ENCODE measurements at regions not wholly inside any gene's neighbourhood (a gene's known extent, or its start where the extent isn't known, plus 50 kb on each side); places are given as distances from the start of the nearest gene placed in this dataset.

DNA sequence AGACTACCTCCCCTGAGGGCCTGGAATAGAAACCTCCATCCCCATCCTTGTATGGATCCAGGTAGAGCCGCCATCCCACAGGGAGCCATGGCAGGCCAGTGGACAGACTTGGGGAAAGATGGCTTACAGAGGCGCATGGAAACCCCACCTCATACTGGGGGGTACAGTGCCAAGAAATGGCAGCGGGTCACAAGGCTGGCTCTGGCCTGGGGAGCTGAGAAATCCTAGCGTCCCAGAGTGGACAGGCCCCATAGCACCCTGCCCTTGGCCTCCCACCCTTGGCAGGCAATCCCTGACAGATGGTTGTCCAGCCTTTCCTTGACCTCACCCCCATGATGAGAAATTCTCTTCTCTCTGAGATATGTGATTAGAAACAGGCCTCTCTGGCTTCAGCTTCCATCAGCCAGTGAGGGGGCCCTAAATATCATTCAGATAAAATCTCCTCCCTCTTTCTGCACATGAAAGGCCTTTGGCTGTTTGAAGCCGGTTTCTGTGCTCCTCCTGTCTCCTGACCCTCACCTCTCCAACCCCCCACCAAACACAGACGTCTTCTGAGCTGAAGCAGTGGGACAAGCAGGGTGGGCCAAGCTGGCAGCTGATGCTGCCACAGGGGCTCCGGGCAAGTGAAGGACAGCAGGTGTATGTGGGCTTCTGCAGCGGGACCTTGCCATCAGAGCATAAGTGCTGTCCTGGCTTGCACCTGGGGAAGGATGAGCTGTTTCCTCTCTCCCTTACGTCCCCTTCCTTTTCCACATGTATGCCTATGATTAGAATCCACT is 204.4 kb upstream of the MAMLD1 start:
- 90 to 92% methylated on average over 2 to 9 of the region's 9 CpGs for WGBS, 2 donors
- intact Hi-C loops (cut with DNase I) = no loop called here
- ATAC-seq = no peak

DNA sequence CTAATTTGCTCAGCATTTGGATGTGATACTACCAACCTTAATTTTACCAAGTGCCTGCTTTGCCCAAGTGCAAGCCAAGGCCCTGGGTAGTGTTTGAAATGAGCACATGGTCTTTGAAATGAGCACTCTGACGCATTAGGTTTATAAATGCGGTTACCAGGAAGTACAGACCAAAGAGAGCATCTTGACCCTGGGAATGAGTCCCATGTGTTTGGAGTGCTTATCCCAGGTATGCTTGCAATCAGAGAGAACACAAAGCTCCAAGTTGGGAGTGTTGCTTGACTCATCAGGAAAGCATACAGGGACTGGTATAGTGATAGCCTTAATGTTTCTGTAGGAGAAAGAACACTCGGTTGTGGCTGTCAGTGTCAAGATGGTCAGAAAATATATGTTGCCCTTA is 203.6 kb upstream of the MAMLD1 start:
- H3K27ac ChIP-seq = no peak overlapping the region
- TF ChIP-seq, protein P1, sequence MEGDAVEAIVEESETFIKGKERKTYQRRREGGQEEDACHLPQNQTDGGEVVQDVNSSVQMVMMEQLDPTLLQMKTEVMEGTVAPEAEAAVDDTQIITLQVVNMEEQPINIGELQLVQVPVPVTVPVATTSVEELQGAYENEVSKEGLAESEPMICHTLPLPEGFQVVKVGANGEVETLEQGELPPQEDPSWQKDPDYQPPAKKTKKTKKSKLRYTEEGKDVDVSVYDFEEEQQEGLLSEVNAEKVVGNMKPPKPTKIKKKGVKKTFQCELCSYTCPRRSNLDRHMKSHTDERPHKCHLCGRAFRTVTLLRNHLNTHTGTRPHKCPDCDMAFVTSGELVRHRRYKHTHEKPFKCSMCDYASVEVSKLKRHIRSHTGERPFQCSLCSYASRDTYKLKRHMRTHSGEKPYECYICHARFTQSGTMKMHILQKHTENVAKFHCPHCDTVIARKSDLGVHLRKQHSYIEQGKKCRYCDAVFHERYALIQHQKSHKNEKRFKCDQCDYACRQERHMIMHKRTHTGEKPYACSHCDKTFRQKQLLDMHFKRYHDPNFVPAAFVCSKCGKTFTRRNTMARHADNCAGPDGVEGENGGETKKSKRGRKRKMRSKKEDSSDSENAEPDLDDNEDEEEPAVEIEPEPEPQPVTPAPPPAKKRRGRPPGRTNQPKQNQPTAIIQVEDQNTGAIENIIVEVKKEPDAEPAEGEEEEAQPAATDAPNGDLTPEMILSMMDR (IDR thresholded peaks at IDR 0.05) = no peak
- TF ChIP-seq POLR2A (IDR thresholded peaks at IDR 0.05) = no peak
- 69 to 82% methylated on average over 3 of the region's 3 CpGs for WGBS, 2 donors
- ATAC-seq (no peak), DNase-seq (no peak)
- H3K9me3 ChIP-seq = no peaks in the 10 kb centered on the region
- H3K4me1 ChIP-seq = no peaks in the 10 kb centered on the region
- no peaks in the 10 kb centered on the region for H3K36me3 ChIP-seq (replicated peaks in 1 of 2; ENCODE audit: insufficient read depth in 1 of 2, low read depth in 2 of 2)
- no peaks in the 10 kb centered on the region for H3K27me3 ChIP-seq
- no peak overlapping the region for H3K4me3 ChIP-seq
- intact Hi-C loops (cut with DNase I) = no loop called here

More for the DNA sequence above, 204.4 kb upstream of the MAMLD1 start:
- Histone ChIP-seq H3K9me3 (no peaks in the 10 kb centered on the region), H3K4me1 (no peaks in the 10 kb centered on the region), H3K27ac (no peak overlapping the region), H3K27me3 (no peaks in the 10 kb centered on the region), H3K36me3 (replicated peaks in 1 of 2; ENCODE audit: insufficient read depth in 1 of 2, low read depth in 2 of 2) (no peaks in the 10 kb centered on the region), H3K4me3 (no peak overlapping the region)
- DNase-seq = no peak
- TF ChIP-seq, protein P1 (IDR thresholded peaks at IDR 0.05) = no peak
- no peak for TF ChIP-seq POLR2A (IDR thresholded peaks at IDR 0.05)

DNA sequence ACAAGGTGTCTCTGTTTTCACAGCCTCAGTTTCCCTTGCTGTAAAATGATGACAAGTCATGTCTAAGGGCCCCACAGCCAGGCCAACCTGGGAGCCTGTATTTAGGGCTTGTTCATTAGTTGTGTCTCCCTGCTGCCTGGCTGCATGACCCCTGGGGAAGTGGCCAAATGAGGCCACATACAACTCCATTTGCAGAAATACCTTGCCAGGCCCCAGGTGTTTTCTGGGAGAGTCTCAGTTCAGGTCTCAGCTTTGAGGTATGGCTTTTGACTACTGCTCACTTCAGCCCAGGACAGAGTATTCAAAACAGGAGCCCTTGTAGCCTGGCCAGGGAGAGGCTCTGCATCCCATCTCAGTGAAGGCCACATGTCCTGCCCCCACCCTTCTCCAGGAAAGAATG is 202.5 kb upstream of the MAMLD1 start:
- TF ChIP-seq, protein P1 (IDR thresholded peaks at IDR 0.05) = no peak
- no peak for TF ChIP-seq POLR2A (IDR thresholded peaks at IDR 0.05)
- H3K9me3 ChIP-seq = no peaks in the 10 kb centered on the region
- DNase-seq = no peak
- intact Hi-C loops (cut with DNase I) = no loop called here
- H3K4me3 ChIP-seq = no peak overlapping the region
- no peak for ATAC-seq
- no peaks in the 10 kb centered on the region for H3K36me3 ChIP-seq (replicated peaks in 1 of 2; ENCODE audit: insufficient read depth in 1 of 2, low read depth in 2 of 2)
- no peak overlapping the region for H3K27ac ChIP-seq
- H3K4me1 ChIP-seq = no peaks in the 10 kb centered on the region
- H3K27me3 ChIP-seq = no peaks in the 10 kb centered on the region

DNA sequence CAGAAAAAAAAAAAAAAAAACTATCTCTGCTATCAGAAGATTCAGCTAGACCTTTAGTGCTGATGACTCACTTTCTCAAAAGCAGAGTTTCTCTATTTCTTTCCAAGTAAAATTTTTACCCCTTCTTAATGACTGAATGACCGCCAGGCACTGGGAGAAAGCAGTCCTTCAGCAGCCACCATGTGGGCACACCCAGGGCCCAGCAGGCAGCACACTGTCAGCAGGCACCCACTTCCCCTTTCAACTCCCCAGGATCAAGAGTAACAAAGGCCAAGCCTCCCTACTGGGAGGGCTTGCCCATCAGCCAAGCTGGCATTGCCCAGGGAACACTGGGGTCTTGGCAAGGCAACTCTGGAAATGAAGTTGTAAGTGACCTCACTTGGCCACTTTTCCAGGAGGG is 201.9 kb upstream of the MAMLD1 start:
- DNase-seq = no peak
- ATAC-seq = no peak
- no peak for TF ChIP-seq POLR2A (IDR thresholded peaks at IDR 0.05)

DNA sequence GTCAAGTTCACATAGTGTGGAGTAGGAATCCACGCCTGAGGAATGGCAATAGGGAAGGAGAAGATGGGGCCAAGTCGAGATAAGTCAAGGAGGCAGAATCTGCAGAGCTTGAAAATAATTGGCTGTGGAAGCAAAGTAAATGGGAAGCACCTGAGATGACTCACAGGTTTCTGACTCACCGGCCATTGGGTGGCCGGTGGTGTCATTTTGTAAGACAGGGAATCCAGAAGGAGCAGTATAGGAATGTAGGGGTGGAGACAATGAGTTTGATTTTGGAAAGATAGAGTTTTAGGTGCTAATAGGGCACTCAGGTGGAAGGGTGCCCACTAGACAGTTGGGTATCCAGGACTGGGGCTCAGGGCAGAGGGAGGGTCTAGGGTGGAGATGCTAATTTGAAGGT is 201.0 kb upstream of the MAMLD1 start:
- Histone ChIP-seq H3K4me3 (no peak overlapping the region), H3K36me3 (replicated peaks in 1 of 2; ENCODE audit: insufficient read depth in 1 of 2, low read depth in 2 of 2) (no peaks in the 10 kb centered on the region), H3K27me3 (no peaks in the 10 kb centered on the region), H3K27ac (no peak overlapping the region), H3K9me3 (no peaks in the 10 kb centered on the region), H3K4me1 (no peaks in the 10 kb centered on the region)
- TF ChIP-seq POLR2A (IDR thresholded peaks at IDR 0.05) = no peak
- TF ChIP-seq, protein P1 (IDR thresholded peaks at IDR 0.05) = no peak
- intact Hi-C loops (cut with DNase I) = no loop called here
- 89% methylated on average over 4 of the region's 4 CpGs for WGBS, 2 donors
- DNase-seq (no peak), ATAC-seq (no peak)

More for the DNA sequence above, 201.9 kb upstream of the MAMLD1 start:
- Histone ChIP-seq H3K27me3 (no peaks in the 10 kb centered on the region), H3K4me1 (no peaks in the 10 kb centered on the region), H3K36me3 (replicated peaks in 1 of 2; ENCODE audit: insufficient read depth in 1 of 2, low read depth in 2 of 2) (no peaks in the 10 kb centered on the region), H3K4me3 (no peak overlapping the region), H3K27ac (no peak overlapping the region), H3K9me3 (no peaks in the 10 kb centered on the region)
- intact Hi-C loops (cut with DNase I) = no loop called here
- 100% methylated on average over 1 of the region's 1 CpG for WGBS, 2 donors
